ENCODE measurements at regions not wholly inside any gene's neighbourhood (a gene's known extent, or its start where the extent isn't known, plus 50 kb on each side); places are given as distances from the start of the nearest gene placed in this dataset.
A peak's percentile ranks its signal among the peaks of the same experiment; 100 is the strongest.

GRCh38 chr7:18081617-18082016, 54.0 kb upstream of the PRPS1L1 start:
- TF ChIP-seq CTCF (conservative IDR thresholded peaks at IDR 0.05; ENCODE audit: low read length): no peak
- DNase-seq (ENCODE audit: low read depth): no peak
- H3K4me3 ChIP-seq (ENCODE audit: low read length): no peak overlapping the region

GRCh38 chr7:18082169-18082568, 54.5 kb upstream of the PRPS1L1 start:
- TF ChIP-seq CTCF (conservative IDR thresholded peaks at IDR 0.05; ENCODE audit: low read length): no peak
- no peak overlapping the region for H3K4me3 ChIP-seq (ENCODE audit: low read length)
- DNase-seq (ENCODE audit: low read depth): no peak

GRCh38 chr7:18086165-18087025, 58.7 kb upstream of the PRPS1L1 start:
- H3K4me3 ChIP-seq (ENCODE audit: low read length): peak overlapping the region; percentile 59

GRCh38 chr7:18087026-18087686, 59.5 kb upstream of the PRPS1L1 start:
- peak overlapping the region; percentile 59 for H3K4me3 ChIP-seq (ENCODE audit: low read length)
- TF ChIP-seq CTCF (conservative IDR thresholded peaks at IDR 0.05; ENCODE audit: low read length): no peak
- DNase-seq (ENCODE audit: low read depth): peak; percentile 0

More at GRCh38 chr7:18086165-18087025, 58.7 kb upstream of the PRPS1L1 start:
- TF ChIP-seq CTCF (conservative IDR thresholded peaks at IDR 0.05; ENCODE audit: low read length): no peak
- DNase-seq (ENCODE audit: low read depth): no peak

GRCh38 chr7:18087687-18088078, 60.0 kb upstream of the PRPS1L1 start:
- no peak for TF ChIP-seq CTCF (conservative IDR thresholded peaks at IDR 0.05; ENCODE audit: low read length)
- no peak for DNase-seq (ENCODE audit: low read depth)
- H3K4me3 ChIP-seq (ENCODE audit: low read length): no peak overlapping the region

- no peak for DNase-seq (ENCODE audit: low read depth)
- no peak for TF ChIP-seq CTCF (conservative IDR thresholded peaks at IDR 0.05; ENCODE audit: low read length)
- no peak overlapping the region for H3K4me3 ChIP-seq (ENCODE audit: low read length)
Observed at GRCh38 chr7:18096087-18096486, 68.4 kb upstream of the PRPS1L1 start.

- no peak overlapping the region for H3K4me3 ChIP-seq (ENCODE audit: low read length)
Observed at GRCh38 chr7:18102576-18102975, 74.9 kb upstream of the PRPS1L1 start.

More at GRCh38 chr7:18102576-18102975, 74.9 kb upstream of the PRPS1L1 start:
- no peak for TF ChIP-seq CTCF (conservative IDR thresholded peaks at IDR 0.05; ENCODE audit: low read length)
- no peak for DNase-seq (ENCODE audit: low read depth)

Measured in AG10803 (cell line).